GM12872 (cell line): ENCODE measurements at regions not wholly inside any gene's neighbourhood (a gene's known extent, or its start where the extent isn't known, plus 50 kb on each side); places are given as distances from the start of the nearest gene placed in this dataset.

Source experiments
- TF ChIP-seq, protein P1 (sequence below): IDR thresholded peaks from 3 replicates; pipeline ENCODE4 v1.5.1; 2011; ENCODE audit warnings: low read depth, mild to moderate bottlenecking, low read length, moderate library complexity; ENCODE audit not compliant: insufficient read depth

DNA sequence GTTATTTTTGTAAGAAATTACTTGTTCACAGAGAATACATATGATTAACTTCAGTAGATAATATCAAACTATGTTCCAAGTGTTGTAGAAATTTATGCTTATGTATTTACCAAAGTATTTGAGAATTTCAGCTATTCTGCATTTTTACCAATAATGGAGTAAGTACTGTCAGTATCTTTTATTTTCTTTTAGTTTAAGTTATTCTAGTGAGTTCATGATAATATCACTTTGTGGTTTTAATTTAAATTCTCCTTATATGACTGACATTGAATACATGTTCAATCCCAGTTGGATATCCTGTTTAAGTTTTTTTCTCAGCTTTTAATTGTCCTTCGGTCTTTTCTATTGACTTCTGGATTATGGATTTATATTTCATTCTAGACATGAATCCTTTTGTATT lies 1024.6 kb downstream of the EFNA5 start:
- TF ChIP-seq, protein P1, sequence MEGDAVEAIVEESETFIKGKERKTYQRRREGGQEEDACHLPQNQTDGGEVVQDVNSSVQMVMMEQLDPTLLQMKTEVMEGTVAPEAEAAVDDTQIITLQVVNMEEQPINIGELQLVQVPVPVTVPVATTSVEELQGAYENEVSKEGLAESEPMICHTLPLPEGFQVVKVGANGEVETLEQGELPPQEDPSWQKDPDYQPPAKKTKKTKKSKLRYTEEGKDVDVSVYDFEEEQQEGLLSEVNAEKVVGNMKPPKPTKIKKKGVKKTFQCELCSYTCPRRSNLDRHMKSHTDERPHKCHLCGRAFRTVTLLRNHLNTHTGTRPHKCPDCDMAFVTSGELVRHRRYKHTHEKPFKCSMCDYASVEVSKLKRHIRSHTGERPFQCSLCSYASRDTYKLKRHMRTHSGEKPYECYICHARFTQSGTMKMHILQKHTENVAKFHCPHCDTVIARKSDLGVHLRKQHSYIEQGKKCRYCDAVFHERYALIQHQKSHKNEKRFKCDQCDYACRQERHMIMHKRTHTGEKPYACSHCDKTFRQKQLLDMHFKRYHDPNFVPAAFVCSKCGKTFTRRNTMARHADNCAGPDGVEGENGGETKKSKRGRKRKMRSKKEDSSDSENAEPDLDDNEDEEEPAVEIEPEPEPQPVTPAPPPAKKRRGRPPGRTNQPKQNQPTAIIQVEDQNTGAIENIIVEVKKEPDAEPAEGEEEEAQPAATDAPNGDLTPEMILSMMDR: no peak

DNA sequence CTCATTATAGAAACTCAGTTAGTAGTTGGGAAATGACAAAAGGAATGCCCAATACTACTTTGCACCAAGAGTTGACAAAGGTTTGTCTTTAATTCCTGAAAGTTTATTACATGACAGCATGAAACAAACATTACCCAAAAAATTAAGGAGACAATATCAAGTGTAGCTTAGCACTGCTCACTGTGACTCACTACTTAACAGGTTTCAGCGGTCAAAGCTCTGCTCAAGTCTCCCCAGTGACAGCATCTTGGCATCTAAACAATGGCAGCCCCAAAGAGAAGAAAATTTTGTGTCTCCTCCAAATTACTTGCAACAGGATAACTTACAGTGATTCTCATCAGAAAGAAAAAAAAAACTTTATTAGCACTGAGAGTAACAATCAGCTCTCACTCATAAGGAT lies 1030.2 kb downstream of the EFNA5 start:
- TF ChIP-seq, protein P1: no peak

DNA sequence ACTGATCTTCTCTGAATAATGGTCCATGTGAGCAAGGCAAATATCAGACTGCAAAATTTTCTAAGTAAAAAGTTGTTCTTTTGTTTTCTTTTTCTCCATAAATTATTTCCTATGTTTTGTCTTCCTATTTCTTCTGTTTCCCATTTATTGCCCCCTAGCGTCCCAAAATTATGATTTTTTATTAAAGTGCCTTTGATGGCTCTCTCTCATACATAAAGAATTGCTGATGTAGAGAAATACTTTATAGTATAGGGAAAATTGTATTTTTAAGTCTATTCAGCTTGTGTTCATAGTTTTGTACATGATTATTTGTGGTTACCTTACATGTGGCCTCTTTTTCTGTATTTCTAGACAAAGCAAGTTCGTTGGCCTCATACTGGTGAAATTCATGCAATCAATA lies 1031.2 kb downstream of the EFNA5 start:
- TF ChIP-seq, protein P1: no peak

DNA sequence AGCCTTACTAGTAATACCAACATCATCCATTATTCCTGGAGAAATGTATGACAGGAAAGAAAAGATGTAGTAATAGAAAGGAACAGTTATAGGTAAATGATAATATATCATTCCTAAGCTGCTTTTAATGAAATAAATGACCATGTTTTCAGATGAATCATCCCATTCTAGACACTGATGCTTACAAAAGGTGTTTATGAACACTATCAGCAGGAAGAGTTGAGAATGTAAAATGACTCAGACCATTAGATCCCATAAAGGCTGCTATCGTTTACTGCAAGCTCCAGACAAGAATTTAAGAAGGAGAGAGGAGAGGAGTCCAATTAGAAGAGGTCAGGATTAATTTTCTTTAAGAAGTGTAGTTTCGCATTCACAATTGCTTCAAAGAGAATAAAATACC lies 1033.5 kb downstream of the EFNA5 start:
- TF ChIP-seq, protein P1: no peak

DNA sequence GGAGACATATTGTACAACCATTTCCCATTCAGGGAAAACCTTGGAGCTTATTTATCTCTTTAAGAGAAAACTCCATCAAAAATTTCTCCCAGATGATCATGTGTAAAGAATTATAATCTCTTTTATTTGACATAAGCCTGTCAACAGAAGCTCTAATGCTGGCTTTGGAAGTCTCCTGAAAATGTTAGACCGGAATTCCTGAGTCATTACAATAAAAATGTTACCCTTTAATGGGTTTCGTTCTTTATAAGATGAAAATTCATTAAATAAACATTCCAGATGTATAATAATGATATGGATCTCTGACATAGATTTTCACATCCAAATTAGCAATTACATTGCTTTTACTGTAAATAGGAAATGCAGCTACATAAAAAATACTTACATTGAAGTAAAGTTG lies 1036.4 kb downstream of the EFNA5 start:
- TF ChIP-seq, protein P1: no peak

DNA sequence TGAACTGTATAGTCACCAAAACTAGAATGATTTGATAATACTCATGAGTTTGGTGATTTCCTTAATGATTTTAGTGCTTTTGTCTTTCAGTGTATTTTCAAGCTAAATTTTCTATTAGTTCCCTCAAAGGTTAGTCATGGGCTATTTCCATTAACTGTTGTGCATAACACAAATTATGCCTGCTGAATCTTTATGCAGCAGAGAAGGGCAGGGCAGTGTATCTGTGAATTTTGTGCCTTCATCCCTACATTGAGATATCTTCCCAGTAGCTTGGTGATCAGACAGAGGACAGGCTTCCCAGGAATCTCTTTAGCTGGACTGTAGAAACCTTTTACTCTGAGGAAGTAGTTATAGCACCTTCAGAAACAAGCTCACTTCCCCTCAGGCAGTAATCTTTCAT lies 1036.9 kb downstream of the EFNA5 start:
- TF ChIP-seq, protein P1: no peak

DNA sequence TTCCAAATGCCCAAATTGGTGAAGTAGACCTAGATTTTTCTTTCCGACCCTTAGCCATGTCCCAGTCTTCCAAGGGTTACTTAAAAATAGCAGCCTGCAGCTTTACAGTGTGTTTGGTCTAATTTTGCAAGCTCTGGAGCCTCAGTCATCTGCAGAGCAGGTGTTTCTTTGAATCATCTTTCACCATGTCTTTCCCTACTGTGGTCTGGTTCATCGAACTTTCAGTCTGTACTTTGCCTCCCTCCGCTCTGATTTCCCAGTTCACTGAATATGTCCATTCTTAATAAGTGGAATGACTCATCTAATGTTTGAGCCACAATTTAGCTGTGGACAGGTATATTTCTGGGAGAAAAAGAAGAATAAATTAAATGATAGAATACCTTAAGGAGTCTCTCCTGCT lies 1060.7 kb downstream of the EFNA5 start:
- TF ChIP-seq, protein P1: no peak

DNA sequence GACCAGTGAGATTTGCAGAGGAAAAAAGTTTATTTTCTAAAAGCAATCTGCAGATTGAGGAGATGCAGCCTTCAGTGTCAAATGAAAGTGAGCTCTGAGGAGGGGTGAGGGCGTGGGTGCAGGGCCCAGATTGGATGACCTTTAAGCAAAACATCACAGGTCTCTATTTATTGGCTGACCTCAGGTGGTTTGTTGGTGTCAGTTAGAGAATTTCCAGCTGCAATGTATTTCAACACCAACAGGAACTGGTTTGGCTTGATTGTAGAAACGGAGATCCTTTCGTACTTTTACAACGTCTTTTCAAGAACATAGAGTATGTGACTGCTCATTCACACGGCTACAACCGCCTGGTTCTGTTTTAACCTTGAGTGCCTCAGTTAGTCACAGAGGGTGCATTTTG lies 1069.1 kb downstream of the EFNA5 start:
- TF ChIP-seq, protein P1: no peak
